ENCODE measurements at regions not wholly inside any gene's neighbourhood (a gene's known extent, or its start where the extent isn't known, plus 50 kb on each side); places are given as distances from the start of the nearest gene placed in this dataset.

DNA sequence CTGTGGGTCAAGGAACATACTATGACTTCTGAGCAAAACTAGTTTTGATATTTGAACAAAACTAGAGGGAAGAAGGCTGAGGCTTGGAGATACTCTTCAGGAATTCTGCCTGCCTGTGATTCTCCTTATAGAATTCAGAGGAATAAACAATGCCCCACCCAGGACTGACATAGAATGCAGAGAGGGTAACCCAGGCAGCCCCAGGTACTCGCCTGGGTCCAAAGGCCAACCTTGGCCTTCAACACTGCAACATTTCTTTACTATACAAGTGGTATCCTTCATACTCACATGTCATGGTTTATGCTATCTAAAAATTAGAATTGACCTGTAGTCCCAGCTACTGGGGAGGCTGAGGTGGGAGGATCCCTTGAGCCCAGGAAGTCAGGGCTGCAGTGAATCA, 217.0 kb upstream of the FOXN3 start:
- peaks cover 15% of the 10 kb centered on the region for H3K4me1 Mint-ChIP-seq

More for the DNA sequence above, 217.0 kb upstream of the FOXN3 start:
- TF ChIP-seq EZH2 (IDR thresholded peaks at IDR 0.05; ENCODE audit: borderline replicate concordance, insufficient read depth, low read depth, low read length, poor library complexity, severe bottlenecking): no peak
- TF ChIP-seq CTCF (IDR thresholded peaks at IDR 0.05): no peak
- Histone ChIP-seq H3K9me3 (ENCODE audit: control extremely low read depth in 1 of 3, control insufficient read depth in 2 of 3, insufficient read depth in 1 of 3, low read length in 2 of 3) (peaks cover 0 to 9% (median 0%) of the 10 kb centered on the region in 3 donors), H3K4me3 (ENCODE audit: control extremely low read depth in 1 of 5, extremely low read depth in 1 of 5, insufficient read depth in 1 of 5, low read depth in 2 of 5, low read length in 4 of 5) (no peak overlapping the region), H4K20me1 (ENCODE audit: control insufficient read depth, insufficient read depth, low read length, poor library complexity, severe bottlenecking) (no peaks in the 10 kb centered on the region), H3K4me2 (replicated peaks; ENCODE audit: low read depth, low read length, poor library complexity, severe bottlenecking) (no peak overlapping the region), H3K79me2 (ENCODE audit: control insufficient read depth, insufficient read depth, low read length) (no peaks in the 10 kb centered on the region), H3K27me3 (replicated peaks in 1 of 4; ENCODE audit: control extremely low read depth in 1 of 4, control insufficient read depth in 3 of 4, insufficient read depth in 4 of 4, low read length in 3 of 4) (no peaks in the 10 kb centered on the region), H3K27ac (ENCODE audit: low read length in 2 of 2) (no peak overlapping the region), H2AFZ (ENCODE audit: insufficient read depth, low read depth, low read length, poor library complexity, severe bottlenecking) (no peak overlapping the region), H3K9ac (ENCODE audit: low read length) (no peak overlapping the region), H3K36me3 (replicated peaks in 1 of 2; ENCODE audit: control extremely low read depth in 1 of 2, control insufficient read depth in 1 of 2, extremely low read depth in 1 of 2, insufficient read depth in 2 of 2, low read length in 1 of 2) (no peaks in the 10 kb centered on the region), H3K4me1 (ENCODE audit: control insufficient read depth in 2 of 2, insufficient read depth in 2 of 2, low read length in 2 of 2) (peaks cover 2 to 4% of the 10 kb centered on the region in 2 donors)
- POLR2A ChIA-PET: no interaction called here
- H3K27ac Mint-ChIP-seq: no peak overlapping the region
- H3K27me3 Mint-ChIP-seq: no peaks in the 10 kb centered on the region
- H3K9me3 Mint-ChIP-seq (ENCODE audit: insufficient read depth): no peaks in the 10 kb centered on the region
- WGBS (ENCODE audit: insufficient coverage): no CpG with 5 or more reads among the region's 1 CpG
- no peak for ATAC-seq (ENCODE audit: low read depth)
- no peak for DNase-seq
- intact Hi-C loops (cut with micrococcal nuclease): no loop called here
- CTCF ChIA-PET: interaction anchor here (0.8 kb wide), 1 partner anchor 87 kb away, joined by 3 read pairs; no protein-coding TSS in a partner anchor
- H3K4me3 Mint-ChIP-seq: no peak overlapping the region

Measured in B cell (primary cell).